ENCODE measurements at regions not wholly inside any gene's neighbourhood (a gene's known extent, or its start where the extent isn't known, plus 50 kb on each side); places are given as distances from the start of the nearest gene placed in this dataset.

GRCh38 chr2:187224989-187225388 lies 223.1 kb downstream of the CALCRL start:
- H3K36me3 Mint-ChIP-seq (ENCODE audit: low read depth) = no peaks in the 10 kb centered on the region
- no peaks in the 10 kb centered on the region for H3K4me1 Mint-ChIP-seq (ENCODE audit: low read depth)
- no peak for DNase-seq (ENCODE audit: low spot score)
- no peak overlapping the region for H3K4me3 Mint-ChIP-seq
- no peaks in the 10 kb centered on the region for H3K27me3 Mint-ChIP-seq (ENCODE audit: insufficient read depth)
- H3K27ac Mint-ChIP-seq = no peak overlapping the region
- intact Hi-C loops (cut with micrococcal nuclease) = no loop called here
- no peaks in the 10 kb centered on the region for H3K9me3 Mint-ChIP-seq

GRCh38 chr2:187220071-187220470 lies 228.0 kb downstream of the CALCRL start:
- H3K4me1 Mint-ChIP-seq (ENCODE audit: low read depth) = no peaks in the 10 kb centered on the region
- no peak overlapping the region for H3K27ac Mint-ChIP-seq
- H3K36me3 Mint-ChIP-seq (ENCODE audit: low read depth) = no peaks in the 10 kb centered on the region
- H3K9me3 Mint-ChIP-seq = no peaks in the 10 kb centered on the region
- H3K4me3 Mint-ChIP-seq = no peak overlapping the region
- DNase-seq (ENCODE audit: low spot score) = no peak
- intact Hi-C loops (cut with micrococcal nuclease) = no loop called here
- no peaks in the 10 kb centered on the region for H3K27me3 Mint-ChIP-seq (ENCODE audit: insufficient read depth)

- Mint-ChIP-seq H3K9me3 (no peaks in the 10 kb centered on the region), H3K36me3 (ENCODE audit: low read depth) (no peaks in the 10 kb centered on the region), H3K4me1 (ENCODE audit: low read depth) (no peaks in the 10 kb centered on the region), H3K27ac (no peak overlapping the region), H3K4me3 (no peak overlapping the region), H3K27me3 (ENCODE audit: insufficient read depth) (no peaks in the 10 kb centered on the region)
- DNase-seq (ENCODE audit: low spot score) = no peak
- intact Hi-C loops (cut with micrococcal nuclease) = no loop called here
These were observed 232.4 kb downstream of the CALCRL start for GRCh38 chr2:187215532-187216240.

GRCh38 chr2:187214306-187214705 lies 233.7 kb downstream of the CALCRL start:
- Mint-ChIP-seq H3K9me3 (no peaks in the 10 kb centered on the region), H3K4me3 (no peak overlapping the region), H3K36me3 (ENCODE audit: low read depth) (no peaks in the 10 kb centered on the region), H3K27ac (no peak overlapping the region), H3K27me3 (ENCODE audit: insufficient read depth) (no peaks in the 10 kb centered on the region), H3K4me1 (ENCODE audit: low read depth) (no peaks in the 10 kb centered on the region)
- DNase-seq (ENCODE audit: low spot score) = no peak
- intact Hi-C loops (cut with micrococcal nuclease) = no loop called here

- Mint-ChIP-seq H3K9me3 (no peaks in the 10 kb centered on the region), H3K36me3 (ENCODE audit: low read depth) (no peaks in the 10 kb centered on the region)
These were observed 234.3 kb downstream of the CALCRL start for GRCh38 chr2:187213798-187214197.

GRCh38 chr2:187210726-187211125 lies 237.3 kb downstream of the CALCRL start:
- intact Hi-C loops (cut with micrococcal nuclease) = no loop called here
- Mint-ChIP-seq H3K4me3 (no peak overlapping the region), H3K36me3 (ENCODE audit: low read depth) (no peaks in the 10 kb centered on the region), H3K27me3 (ENCODE audit: insufficient read depth) (no peaks in the 10 kb centered on the region), H3K4me1 (ENCODE audit: low read depth) (no peaks in the 10 kb centered on the region), H3K9me3 (no peaks in the 10 kb centered on the region), H3K27ac (no peak overlapping the region)
- no peak for DNase-seq (ENCODE audit: low spot score)

More at GRCh38 chr2:187213798-187214197, 234.3 kb downstream of the CALCRL start:
- DNase-seq (ENCODE audit: low spot score) = no peak
- intact Hi-C loops (cut with micrococcal nuclease) = no loop called here
- H3K4me3 Mint-ChIP-seq = no peak overlapping the region
- H3K27me3 Mint-ChIP-seq (ENCODE audit: insufficient read depth) = no peaks in the 10 kb centered on the region
- H3K27ac Mint-ChIP-seq = no peak overlapping the region
- H3K4me1 Mint-ChIP-seq (ENCODE audit: low read depth) = no peaks in the 10 kb centered on the region

GRCh38 chr2:187208199-187208785 lies 239.8 kb downstream of the CALCRL start:
- intact Hi-C loops (cut with micrococcal nuclease) = no loop called here
- Mint-ChIP-seq H3K27me3 (ENCODE audit: insufficient read depth) (no peaks in the 10 kb centered on the region), H3K4me3 (no peak overlapping the region), H3K4me1 (ENCODE audit: low read depth) (no peaks in the 10 kb centered on the region), H3K27ac (no peak overlapping the region), H3K36me3 (ENCODE audit: low read depth) (no peaks in the 10 kb centered on the region), H3K9me3 (no peaks in the 10 kb centered on the region)
- no peak for DNase-seq (ENCODE audit: low spot score)

GRCh38 chr2:187207126-187207525 lies 240.9 kb downstream of the CALCRL start:
- intact Hi-C loops (cut with micrococcal nuclease) = no loop called here
- Mint-ChIP-seq H3K27me3 (ENCODE audit: insufficient read depth) (no peaks in the 10 kb centered on the region), H3K27ac (no peak overlapping the region), H3K9me3 (no peaks in the 10 kb centered on the region), H3K36me3 (ENCODE audit: low read depth) (no peaks in the 10 kb centered on the region), H3K4me3 (no peak overlapping the region), H3K4me1 (ENCODE audit: low read depth) (no peaks in the 10 kb centered on the region)
- no peak for DNase-seq (ENCODE audit: low spot score)

- no peaks in the 10 kb centered on the region for H3K36me3 Mint-ChIP-seq (ENCODE audit: low read depth)
- DNase-seq (ENCODE audit: low spot score) = no peak
- no peaks in the 10 kb centered on the region for H3K27me3 Mint-ChIP-seq (ENCODE audit: insufficient read depth)
- H3K4me3 Mint-ChIP-seq = no peak overlapping the region
- H3K4me1 Mint-ChIP-seq (ENCODE audit: low read depth) = no peaks in the 10 kb centered on the region
- no peak overlapping the region for H3K27ac Mint-ChIP-seq
- no peaks in the 10 kb centered on the region for H3K9me3 Mint-ChIP-seq
- intact Hi-C loops (cut with micrococcal nuclease) = no loop called here
These were observed 241.6 kb downstream of the CALCRL start for GRCh38 chr2:187206471-187206870.

GRCh38 chr2:187206071-187206470 lies 242.0 kb downstream of the CALCRL start:
- H3K9me3 Mint-ChIP-seq = no peaks in the 10 kb centered on the region
- no peak overlapping the region for H3K27ac Mint-ChIP-seq
- no peak for DNase-seq (ENCODE audit: low spot score)
- H3K4me1 Mint-ChIP-seq (ENCODE audit: low read depth) = no peaks in the 10 kb centered on the region
- H3K36me3 Mint-ChIP-seq (ENCODE audit: low read depth) = no peaks in the 10 kb centered on the region
- no peak overlapping the region for H3K4me3 Mint-ChIP-seq
- intact Hi-C loops (cut with micrococcal nuclease) = no loop called here
- H3K27me3 Mint-ChIP-seq (ENCODE audit: insufficient read depth) = no peaks in the 10 kb centered on the region

GRCh38 chr2:187198136-187198535 lies 249.9 kb downstream of the CALCRL start:
- intact Hi-C loops (cut with micrococcal nuclease) = no loop called here
- DNase-seq (ENCODE audit: low spot score) = no peak
- Mint-ChIP-seq H3K27me3 (ENCODE audit: insufficient read depth) (no peaks in the 10 kb centered on the region), H3K4me1 (ENCODE audit: low read depth) (no peaks in the 10 kb centered on the region), H3K4me3 (no peak overlapping the region), H3K27ac (no peak overlapping the region), H3K9me3 (no peaks in the 10 kb centered on the region), H3K36me3 (ENCODE audit: low read depth) (no peaks in the 10 kb centered on the region)

- DNase-seq (ENCODE audit: low spot score) = no peak
- Mint-ChIP-seq H3K36me3 (ENCODE audit: low read depth) (no peaks in the 10 kb centered on the region), H3K27me3 (ENCODE audit: insufficient read depth) (no peaks in the 10 kb centered on the region), H3K9me3 (no peaks in the 10 kb centered on the region), H3K4me3 (no peak overlapping the region), H3K4me1 (ENCODE audit: low read depth) (no peaks in the 10 kb centered on the region), H3K27ac (no peak overlapping the region)
- intact Hi-C loops (cut with micrococcal nuclease) = no loop called here
These were observed 254.0 kb downstream of the CALCRL start for GRCh38 chr2:187194049-187194448.

- Mint-ChIP-seq H3K4me3 (no peak overlapping the region), H3K4me1 (ENCODE audit: low read depth) (no peaks in the 10 kb centered on the region), H3K27me3 (ENCODE audit: insufficient read depth) (no peaks in the 10 kb centered on the region), H3K36me3 (ENCODE audit: low read depth) (no peaks in the 10 kb centered on the region), H3K27ac (no peak overlapping the region), H3K9me3 (no peaks in the 10 kb centered on the region)
- DNase-seq (ENCODE audit: low spot score) = no peak
- intact Hi-C loops (cut with micrococcal nuclease) = no loop called here
These were observed 259.0 kb downstream of the CALCRL start for GRCh38 chr2:187188783-187189631.

Measured in activated T-helper 1 cell treated with anti-CD3 and anti-CD28 coated beads, Interleukin-12 subunit alpha, Interleukin-12 subunit beta, Interleukin-2, Interleukin-4 antibody, amounts not matched to agents 30 ng/mL and 10 ng/mL and 1 ng/mL, durations not matched to agents 14 hours and 24 hours and 36 hours (primary cell).